ENCODE measurements at regions not wholly inside any gene's neighbourhood (a gene's known extent, or its start where the extent isn't known, plus 50 kb on each side); places are given as distances from the start of the nearest gene placed in this dataset.
"Not testable (repeated sequence)": the region's sequence is repeated elsewhere in the genome, so short reads cannot be mapped to it uniquely, and the experiment has no call there.

GRCh38 chr5:84961193-84961592, 576.5 kb upstream of the EDIL3 start:
- DNase-seq: no peak

DNA sequence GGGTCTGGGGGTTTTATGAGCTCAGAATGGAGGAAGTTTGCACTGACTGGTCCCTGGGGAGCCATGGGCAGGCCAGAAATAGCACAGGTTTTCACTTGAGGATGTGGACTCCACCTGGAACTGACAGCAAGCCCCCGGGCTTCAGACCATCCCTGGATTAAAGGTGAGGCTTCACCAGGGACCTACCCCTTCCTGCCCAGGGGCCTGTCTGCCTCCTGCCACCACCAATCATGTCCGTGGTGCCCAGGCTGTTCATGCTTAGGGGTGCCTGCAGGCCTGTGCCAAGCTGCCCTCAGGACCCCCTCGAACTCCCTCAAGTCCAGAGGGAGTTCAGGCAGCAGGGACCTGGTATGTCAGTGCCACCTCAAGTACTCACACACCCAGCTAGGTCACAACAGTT, 577.2 kb upstream of the EDIL3 start:
- no peak for DNase-seq

- DNase-seq: no peak
Observed at GRCh38 chr5:84983093-84983492, 598.4 kb upstream of the EDIL3 start.

DNA sequence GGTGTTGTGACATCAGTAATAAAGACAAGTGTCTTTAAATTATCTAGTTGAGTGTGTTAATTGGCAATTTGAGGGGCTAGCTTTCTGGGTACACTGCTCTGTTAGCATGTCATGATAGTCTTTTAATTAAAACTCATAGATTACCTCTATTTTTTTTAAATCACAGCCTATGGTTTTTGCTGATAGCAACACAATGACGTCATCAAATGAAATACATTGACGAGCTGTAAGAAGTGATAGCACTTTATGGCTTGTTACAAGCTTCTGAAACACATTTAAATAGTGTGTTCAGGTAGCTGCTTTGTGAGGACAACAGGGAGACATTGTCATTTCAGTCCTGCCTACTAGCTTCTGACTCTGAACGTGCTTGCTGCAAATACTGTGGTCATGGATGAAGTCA, 600.5 kb upstream of the EDIL3 start:
- peak; percentile 3 for DNase-seq

DNA sequence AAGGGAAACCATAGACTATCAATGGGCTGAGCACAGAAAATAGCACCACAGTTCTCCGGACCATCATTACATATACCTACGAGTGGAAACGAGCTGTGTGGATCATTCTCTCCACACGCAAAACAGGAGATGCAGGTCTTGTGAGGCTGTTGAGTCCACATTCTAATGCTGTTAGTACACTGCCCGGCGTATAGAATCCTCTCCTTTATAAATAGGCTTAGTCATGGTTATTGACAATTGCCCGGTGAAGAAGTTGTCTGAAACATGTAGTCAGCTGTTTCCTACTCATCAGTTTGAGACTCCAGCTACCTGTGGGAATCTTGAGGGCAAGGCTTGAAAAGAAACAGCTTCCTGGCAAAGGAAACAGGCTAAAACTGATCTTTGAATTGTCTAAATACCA, 602.0 kb upstream of the EDIL3 start:
- DNase-seq: no peak

GRCh38 chr5:85000671-85001070, 616.0 kb upstream of the EDIL3 start:
- DNase-seq: peak; percentile 24

GRCh38 chr5:85002026-85002425, 617.3 kb upstream of the EDIL3 start:
- DNase-seq: not testable (repeated sequence)

GRCh38 chr5:85010014-85010562, 625.4 kb upstream of the EDIL3 start:
- DNase-seq: no peak

GRCh38 chr5:85017261-85017660, 632.6 kb upstream of the EDIL3 start:
- peak; percentile 49 for DNase-seq

DNA sequence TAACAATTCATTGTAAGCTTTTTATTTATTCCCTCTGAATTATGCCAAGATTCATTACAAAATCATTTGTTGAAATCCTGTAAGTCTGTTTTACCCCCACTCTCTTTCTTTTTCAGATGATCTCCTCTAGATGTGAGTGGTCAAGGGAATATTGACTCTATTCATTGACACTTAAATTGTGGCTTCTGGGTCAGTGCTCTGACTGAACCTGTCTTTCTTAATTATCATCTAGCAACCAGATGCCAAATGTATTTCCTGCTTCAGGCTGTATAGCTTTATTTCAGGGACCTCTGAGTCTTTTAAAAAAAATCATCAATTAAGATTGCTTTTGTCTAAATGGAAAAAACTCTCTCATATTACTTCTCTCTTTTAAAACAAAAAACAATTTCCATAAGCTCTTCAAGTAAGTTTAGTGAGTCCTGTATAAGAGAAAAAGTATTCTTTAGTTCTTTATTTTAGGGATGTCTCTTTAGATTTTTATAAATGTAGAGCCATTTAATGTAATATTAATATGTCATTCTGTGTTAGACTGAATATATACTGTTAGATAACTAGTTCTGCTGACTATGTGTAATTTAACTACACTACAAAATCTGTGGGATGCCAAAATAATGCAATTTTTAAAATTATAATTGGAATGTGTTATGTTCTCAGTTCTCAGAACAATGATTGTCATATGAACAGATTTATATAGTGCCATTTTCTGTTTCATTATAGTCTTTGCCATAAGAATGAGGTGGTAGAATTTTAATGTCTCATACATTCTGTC, 645.8 kb upstream of the EDIL3 start:
- no peak for DNase-seq

DNA sequence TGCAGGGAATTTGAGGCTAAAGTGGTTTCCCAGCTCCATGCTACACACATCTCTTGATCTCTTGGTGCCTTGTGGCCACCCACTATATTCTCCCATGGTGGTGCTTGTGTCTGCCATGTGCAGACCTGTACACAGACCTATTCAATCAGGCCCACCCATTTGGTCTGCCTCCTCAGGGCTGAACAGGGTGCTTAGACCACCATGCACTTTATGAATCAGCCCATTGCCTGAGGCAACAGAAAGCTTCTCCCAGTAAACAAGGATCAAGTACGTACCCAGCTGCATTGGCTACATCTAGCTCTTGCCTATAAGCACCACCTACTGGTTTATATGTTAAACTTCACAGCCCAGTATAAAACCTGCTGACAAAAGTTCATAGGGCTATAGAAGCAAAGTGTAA, 664.3 kb upstream of the EDIL3 start:
- DNase-seq: peak; percentile 44

DNA sequence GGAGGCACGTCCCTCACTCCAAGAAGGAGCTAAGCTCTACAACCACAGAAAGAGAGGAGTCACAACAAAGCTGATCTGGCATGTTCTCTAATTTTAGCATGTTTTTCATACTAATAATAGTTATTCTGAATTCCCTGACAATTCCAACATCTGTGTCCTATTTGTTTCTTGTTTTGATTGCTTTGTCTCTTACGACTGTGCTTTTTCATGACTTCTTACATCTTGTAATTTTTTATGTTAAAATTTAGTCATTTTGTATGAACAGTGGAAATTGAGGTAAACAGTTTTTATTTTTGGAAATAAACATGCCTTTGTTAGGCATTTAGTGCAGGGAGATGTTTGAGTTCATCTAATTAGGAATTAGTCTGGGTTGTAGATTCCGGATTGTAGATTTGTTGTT, 668.1 kb upstream of the EDIL3 start:
- DNase-seq: no peak

- no peak for DNase-seq
Observed at GRCh38 chr5:85069659-85070640, 685.3 kb upstream of the EDIL3 start.

DNA sequence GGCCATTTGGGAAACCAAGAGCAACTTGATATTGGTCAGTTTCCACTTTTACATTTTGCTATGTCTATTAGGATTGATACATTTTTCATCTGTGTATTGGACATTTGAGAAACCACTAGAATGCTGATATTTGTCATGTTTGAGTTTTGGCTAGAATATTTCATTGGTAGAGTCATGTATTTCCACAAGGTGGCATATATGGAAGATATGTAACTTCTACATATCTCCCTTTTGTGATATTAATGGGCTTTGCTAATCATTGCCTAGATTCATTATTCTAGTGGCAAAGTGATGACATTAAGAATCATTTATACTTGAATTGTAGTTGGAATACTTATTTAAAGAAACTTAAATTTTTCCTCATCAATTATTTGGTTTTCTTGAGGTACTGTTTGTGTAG, 692.9 kb upstream of the EDIL3 start:
- DNase-seq: no peak

DNA sequence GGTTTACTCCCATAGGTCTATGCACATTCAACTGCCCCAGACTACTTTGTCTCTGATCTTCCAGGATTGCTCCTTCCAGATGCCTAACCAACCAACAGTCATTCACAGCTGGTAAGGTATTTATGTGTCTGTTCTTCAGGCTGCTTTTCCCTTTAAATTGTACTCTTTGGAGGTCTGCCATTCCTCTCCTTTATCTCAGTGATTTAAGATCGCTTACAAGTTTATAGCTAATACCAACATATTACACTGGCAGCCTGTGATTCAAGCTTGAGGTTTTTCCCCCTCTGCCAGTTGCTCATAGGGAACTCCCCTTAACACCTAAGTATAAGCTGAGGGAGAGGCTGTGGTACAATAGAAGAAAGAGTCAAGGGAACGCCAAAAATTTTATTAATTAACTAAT, 711.7 kb upstream of the EDIL3 start:
- DNase-seq: no peak

DNA sequence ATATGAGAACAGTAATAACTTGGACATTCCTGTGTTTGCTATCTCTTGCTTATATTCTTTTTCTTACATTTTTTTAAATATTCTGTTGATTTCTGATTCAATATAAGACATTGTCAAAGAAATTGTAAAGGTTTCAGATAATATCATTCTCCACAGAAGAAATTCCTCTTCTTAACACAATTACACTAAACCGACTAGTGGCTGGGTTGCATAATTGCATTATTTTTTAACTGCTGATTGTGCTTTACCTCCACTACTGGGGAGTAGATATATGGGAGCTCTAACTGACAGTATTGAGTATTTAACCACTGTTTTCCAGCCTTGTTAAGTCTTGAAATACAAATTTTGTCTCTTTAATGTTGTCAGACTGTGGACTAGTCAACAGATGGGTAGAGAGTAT, 723.8 kb upstream of the EDIL3 start:
- no peak for DNase-seq

- DNase-seq: no peak
Observed at GRCh38 chr5:85109616-85110015, 724.9 kb upstream of the EDIL3 start.

GRCh38 chr5:85132269-85132668, 747.6 kb upstream of the EDIL3 start:
- DNase-seq: peak; percentile 0

DNA sequence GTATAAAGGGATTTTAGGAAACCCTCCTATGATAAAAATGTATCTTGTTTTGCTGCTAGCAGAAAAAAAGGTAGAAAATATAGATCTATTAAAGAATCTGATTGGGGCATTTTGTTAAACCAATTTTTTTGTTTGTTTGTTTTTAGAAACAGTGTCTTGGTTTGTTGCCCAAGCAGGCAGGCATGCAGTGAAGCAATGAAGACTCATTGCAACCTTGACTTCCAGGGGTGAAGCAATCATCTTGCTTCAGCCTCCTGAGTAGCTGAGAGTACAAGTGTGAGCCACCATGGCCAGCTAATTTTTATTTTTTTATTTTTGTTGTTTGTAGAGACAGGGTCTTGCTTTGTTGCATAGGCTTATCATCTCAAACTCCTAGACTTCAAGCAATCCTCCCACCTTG, 755.8 kb upstream of the EDIL3 start:
- no peak for DNase-seq

GRCh38 chr5:85143138-85143537, 758.5 kb upstream of the EDIL3 start:
- no peak for DNase-seq

- DNase-seq: no peak
Observed at GRCh38 chr5:85148701-85149100, 764.0 kb upstream of the EDIL3 start.

DNA sequence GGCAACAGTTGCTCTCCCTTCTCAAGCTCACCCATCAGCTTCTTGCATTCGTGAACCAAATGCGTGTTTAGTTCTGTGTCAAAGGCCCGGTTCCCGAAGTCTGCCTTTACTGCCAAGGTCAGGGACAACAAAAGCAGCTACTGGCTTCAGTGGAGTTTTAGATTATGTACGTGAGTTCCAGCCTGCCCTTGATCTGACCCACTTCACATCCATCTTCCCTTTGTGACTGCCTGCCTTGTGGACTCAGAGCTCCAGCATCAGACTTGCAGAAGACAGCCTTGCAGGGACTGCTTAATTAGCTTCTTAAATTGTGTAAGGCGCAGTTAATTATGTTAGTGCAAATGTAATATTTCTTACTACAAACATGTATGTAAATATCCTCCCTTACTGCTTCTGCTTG, 774.7 kb upstream of the EDIL3 start:
- no peak for DNase-seq

- DNase-seq: no peak
Observed at GRCh38 chr5:85168474-85168873, 783.8 kb upstream of the EDIL3 start.

DNA sequence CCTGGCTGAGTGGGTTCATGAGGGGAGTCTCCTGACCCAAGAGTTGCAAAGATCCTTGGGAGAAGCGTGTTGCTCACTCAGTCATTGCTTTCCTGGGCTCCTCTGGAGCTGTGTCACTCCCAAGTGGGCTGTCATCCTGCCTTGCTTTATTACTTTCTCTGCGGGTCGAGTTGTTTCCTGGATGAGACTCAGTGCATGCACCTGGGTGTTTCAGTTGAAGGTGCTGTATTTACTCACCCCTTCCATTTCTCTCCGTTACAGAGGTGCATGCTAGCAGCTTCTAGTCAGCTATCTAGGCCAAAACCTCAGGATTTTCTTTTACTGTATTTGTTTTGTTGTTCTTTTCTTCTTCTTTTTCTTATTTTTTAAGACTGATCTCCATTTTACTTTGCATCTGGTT, 785.5 kb upstream of the EDIL3 start:
- no peak for DNase-seq

Data from EL (cell line).